GM19455 (cell line): ENCODE measurements at regions not wholly inside any gene's neighbourhood (a gene's known extent, or its start where the extent isn't known, plus 50 kb on each side); places are given as distances from the start of the nearest gene placed in this dataset.
"Not testable (repeated sequence)": the region's sequence is repeated elsewhere in the genome, so short reads cannot be mapped to it uniquely, and the experiment has no call there.

Experiments
- ATAC-seq: cut with Tn5 transposase; IDR thresholded peaks from one replicate; pipeline ENCODE4 v1.9.1; 2021; ENCODE audit not compliant: unreplicated experiment

GRCh38 chr5:136924490-136924889 is 559.1 kb upstream of the TRPC7 start:
- ATAC-seq: no peak

GRCh38 chr5:136910625-136911024 is 545.3 kb upstream of the TRPC7 start:
- no peak for ATAC-seq

- no peak for ATAC-seq
These were observed 544.6 kb upstream of the TRPC7 start for GRCh38 chr5:136909906-136910305.

- no peak for ATAC-seq
These were observed 542.0 kb upstream of the TRPC7 start for GRCh38 chr5:136907371-136907770.

GRCh38 chr5:136906545-136906944 is 541.2 kb upstream of the TRPC7 start:
- ATAC-seq: no peak

GRCh38 chr5:136905571-136905970 is 540.2 kb upstream of the TRPC7 start:
- ATAC-seq: no peak

GRCh38 chr5:136894070-136894469 is 528.7 kb upstream of the TRPC7 start:
- ATAC-seq: no peak

- no peak for ATAC-seq
These were observed 526.7 kb upstream of the TRPC7 start for GRCh38 chr5:136892000-136892399.

- ATAC-seq: no peak
These were observed 526.0 kb upstream of the TRPC7 start for GRCh38 chr5:136891175-136891972.

GRCh38 chr5:136890431-136891148 is 525.2 kb upstream of the TRPC7 start:
- ATAC-seq: no peak

- ATAC-seq: no peak
These were observed 521.3 kb upstream of the TRPC7 start for GRCh38 chr5:136886608-136887007.

- no peak for ATAC-seq
These were observed 499.6 kb upstream of the TRPC7 start for GRCh38 chr5:136864960-136865359.

GRCh38 chr5:136856648-136857047 is 491.3 kb upstream of the TRPC7 start:
- ATAC-seq: no peak

- ATAC-seq: no peak
These were observed 488.6 kb upstream of the TRPC7 start for GRCh38 chr5:136853971-136854370.

- no peak for ATAC-seq
These were observed 475.3 kb upstream of the TRPC7 start for GRCh38 chr5:136840601-136841000.

GRCh38 chr5:136836093-136836492 is 470.7 kb upstream of the TRPC7 start:
- ATAC-seq: no peak

GRCh38 chr5:136820848-136821247 is 455.5 kb upstream of the TRPC7 start:
- ATAC-seq: no peak

GRCh38 chr5:136819526-136820302 is 454.4 kb upstream of the TRPC7 start:
- ATAC-seq: no peak

GRCh38 chr5:136816327-136816726 is 451.0 kb upstream of the TRPC7 start:
- no peak for ATAC-seq

GRCh38 chr5:136814619-136815378 is 449.5 kb upstream of the TRPC7 start:
- ATAC-seq: no peak

- ATAC-seq: not testable (repeated sequence)
These were observed 446.9 kb upstream of the TRPC7 start for GRCh38 chr5:136812270-136812669.
